Posterior vena cava (tissue), 2 donors: ENCODE measurements at regions not wholly inside any gene's neighbourhood (a gene's known extent, or its start where the extent isn't known, plus 50 kb on each side); places are given as distances from the start of the nearest gene placed in this dataset.

Source experiments
- DNase-seq: peaks from one replicate; pipeline ENCODE4 v3.0.0-alpha.2; 2020; ENCODE audit warnings: low spot score
- intact Hi-C, 2 donors: fragments of 100-400 bp; cut with DNase I; formaldehyde crosslinking; loops; one replicate each; pipeline versions ENCODE4 v1.14.1 to v1.14.2; 2022 to 2023
- donor health status: DM: yes; HTN: yes; CAD: no.
- donor health status: DM: yes; HTN: yes; CAD: no.

DNA sequence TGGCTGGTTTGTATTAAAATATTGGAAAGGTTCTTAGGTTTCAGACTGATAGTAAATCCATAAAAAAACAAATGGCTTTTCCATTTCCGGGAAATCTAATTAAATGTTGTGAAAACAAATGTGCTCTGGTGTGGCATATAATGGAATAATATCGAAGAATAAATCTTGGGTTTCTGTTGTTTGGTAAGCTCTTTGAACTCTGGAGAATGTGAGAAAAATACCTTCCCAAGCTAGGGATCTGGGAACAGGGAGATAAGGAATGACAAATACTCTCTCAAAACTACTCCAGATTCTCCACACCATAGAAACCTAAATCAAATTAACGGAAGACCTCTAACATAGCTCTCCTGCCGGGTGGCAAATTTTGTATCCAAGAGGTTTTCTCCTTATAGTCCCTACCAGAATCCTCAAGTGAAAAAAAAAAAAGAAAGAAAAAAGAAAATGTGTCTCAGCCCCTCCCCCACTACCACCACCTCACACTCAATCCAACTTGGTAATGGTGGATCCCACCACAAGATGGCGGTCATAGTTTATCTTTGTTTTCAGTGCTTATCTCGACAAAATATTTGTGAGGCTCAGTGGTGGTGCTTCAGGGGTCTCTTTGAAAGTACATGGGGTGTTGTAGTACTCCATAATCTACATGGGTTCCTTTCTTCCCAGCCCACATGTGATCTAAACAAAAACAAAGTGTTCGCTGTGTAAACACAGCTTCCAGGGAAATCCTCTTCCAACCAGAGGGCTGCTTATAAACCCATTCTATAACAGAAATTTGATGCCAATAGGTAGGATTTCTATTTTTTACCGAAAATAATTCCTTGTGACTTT, 54.5 kb upstream of the FST start:
- intact Hi-C loops, result loop anchor here in 1 of 2 donors (1.0 kb wide), 1 partner anchor 30 kb away; no protein-coding TSS in a partner anchor
- DNase-seq, result no peak

DNA sequence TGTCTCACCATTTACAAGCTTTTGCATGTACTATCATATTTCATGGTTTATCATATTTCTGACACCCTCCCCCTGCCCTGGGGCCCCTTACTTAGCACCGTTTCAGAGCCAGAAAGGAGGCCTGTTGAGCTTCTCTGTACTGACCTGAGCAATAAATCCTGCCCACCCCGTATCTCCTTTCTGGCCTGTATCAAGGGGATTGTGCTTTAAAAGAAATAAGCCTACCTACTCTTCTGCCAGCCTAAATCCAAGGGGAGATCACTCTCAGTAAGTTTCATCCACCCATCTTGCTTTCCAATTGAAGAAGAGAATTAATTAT, 54.0 kb upstream of the FST start:
- no peak for DNase-seq
- intact Hi-C loops, result loop anchor here in 1 of 2 donors (1.0 kb wide), 1 partner anchor 30 kb away; no protein-coding TSS in a partner anchor

DNA sequence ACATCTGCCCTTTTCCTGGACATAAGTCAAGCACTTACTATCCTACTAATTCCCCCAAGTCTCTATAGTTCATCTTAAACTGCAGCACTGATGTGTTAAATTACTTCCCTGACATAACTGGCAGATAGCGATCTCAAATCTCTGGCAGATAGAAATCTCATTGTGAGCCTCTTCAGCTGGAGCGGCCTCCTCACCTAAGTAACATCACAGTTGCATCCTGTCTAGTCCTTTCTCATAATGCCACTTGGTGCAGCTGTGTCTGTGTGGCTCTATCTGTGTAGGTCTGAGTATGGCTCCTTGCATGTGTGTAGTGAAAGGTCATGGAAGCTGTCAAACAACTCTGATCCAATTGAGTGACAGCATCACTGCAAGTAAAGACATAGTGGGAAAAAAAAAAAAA, 53.6 kb upstream of the FST start:
- no peak for DNase-seq
- intact Hi-C loops, result loop anchor here in 1 of 2 donors (1.0 kb wide), 1 partner anchor 29 kb away; no protein-coding TSS in a partner anchor

DNA sequence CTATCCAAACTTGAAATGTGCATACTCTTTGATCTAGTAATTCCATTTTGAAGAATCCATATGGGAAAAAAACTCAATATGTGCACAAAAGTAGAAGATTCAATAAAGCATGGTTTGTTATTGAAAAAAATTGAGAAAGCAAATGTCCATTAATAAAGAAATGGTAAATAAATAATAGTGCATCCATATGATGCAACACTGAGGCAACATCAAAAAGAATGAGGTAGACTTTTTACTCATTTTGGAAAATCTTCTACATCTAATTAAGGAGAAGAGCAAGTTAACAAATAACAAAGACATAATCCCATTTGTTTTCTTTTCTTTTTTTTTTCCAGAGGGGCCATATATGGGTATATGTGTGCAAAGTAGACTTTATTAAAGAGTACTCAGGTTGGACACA, 52.5 kb upstream of the FST start:
- intact Hi-C loops, result no loop called here
- no peak for DNase-seq

DNA sequence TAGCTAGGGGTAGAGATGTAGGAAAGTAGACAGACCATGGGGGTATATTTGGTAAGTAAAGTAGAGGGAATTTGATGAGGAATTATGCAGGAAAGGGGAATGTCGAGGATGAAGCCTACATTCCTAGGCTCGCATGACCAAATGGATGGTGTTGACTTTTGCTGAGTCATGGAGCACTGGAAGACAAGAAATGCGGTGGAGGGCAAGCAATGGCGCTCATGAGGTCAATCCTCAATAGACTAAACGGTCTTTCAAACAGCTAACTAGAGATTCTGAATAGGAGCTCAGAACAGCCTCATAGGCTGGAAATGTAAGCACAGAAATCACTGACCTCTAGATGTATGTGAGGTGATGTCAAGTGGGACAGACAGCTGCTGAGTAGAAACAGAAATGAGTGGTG, 50.7 kb upstream of the FST start:
- intact Hi-C loops, result loop anchor here in 1 of 2 donors (5.0 kb wide), 1 partner anchor 262 kb away; no protein-coding TSS in a partner anchor
- no peak for DNase-seq

DNA sequence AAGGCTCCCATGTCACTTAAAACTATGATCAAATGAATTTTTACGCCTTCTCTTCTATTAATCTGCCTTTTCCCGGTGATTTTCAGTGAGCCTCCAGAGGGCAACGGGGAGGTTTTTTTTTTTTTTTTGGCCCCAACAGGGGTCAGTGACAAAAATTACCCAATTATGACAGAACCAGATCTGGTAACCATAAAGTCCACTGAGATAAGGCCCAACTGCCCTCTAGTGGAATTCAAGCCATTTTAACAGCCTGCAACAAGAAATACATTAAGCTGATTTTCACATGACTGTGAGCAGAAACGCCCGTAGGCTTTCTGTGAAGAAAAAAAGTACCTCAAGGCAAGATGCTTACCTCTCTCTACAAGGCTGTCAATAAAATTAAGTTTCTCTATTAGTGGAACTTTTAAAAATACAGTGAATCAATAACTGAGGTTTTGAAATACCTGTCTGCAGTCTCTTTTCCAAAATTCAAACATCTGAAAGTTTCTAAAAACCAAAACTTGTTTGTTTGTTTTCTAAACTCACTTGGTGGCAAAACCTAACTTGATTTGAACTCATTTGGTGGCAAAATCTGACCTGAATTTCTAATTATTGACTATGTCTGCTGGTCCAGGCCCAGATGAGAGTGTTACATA, 49.7 kb upstream of the FST start:
- intact Hi-C loops, result loop anchor here in 1 of 2 donors (5.0 kb wide), 1 partner anchor 263 kb away; no protein-coding TSS in a partner anchor

More for the DNA sequence above, 49.7 kb upstream of the FST start:
- DNase-seq, result no peak
